ENCODE measurements at regions not wholly inside any gene's neighbourhood (a gene's known extent, or its start where the extent isn't known, plus 50 kb on each side); places are given as distances from the start of the nearest gene placed in this dataset.
A peak's percentile ranks its signal among the peaks of the same experiment; 100 is the strongest.

DNA sequence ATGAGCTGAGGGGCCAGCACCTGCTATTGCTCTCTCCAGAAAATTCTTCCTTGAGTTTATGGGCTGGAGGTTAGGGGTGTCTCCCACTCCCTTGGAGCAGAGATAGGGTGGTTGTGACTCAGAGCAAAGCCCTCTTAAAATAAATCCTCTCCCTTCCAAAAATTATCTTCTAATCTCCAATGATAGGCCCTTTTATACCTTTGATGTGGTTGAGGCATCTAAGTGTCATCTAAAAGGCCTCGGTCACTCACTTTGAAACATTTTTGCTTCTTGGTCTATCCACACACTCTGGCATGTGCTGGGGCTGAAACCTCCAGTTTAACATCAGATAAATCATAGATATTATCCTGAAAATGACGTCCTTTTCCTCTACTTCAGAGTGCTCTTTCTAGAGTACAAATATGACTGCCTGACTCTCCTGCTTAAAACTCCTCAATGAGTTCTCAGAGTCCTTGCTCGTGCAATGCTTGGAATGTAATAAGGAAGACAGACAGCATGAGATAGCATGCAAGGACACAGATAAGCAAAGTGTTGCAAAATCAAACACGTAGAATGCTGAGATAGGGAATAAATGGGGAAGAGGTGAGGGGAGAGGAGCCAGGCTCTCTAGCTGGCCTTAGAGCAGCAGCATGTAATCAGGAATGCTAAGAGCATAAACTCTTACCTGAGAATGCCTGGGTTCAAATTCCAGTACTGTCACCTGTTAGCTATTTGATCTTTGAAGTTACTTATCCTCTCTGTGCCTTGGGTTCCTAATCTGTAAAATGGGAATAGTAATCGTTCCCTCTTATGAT lies 374.1 kb upstream of the CITED2 start (continued):
- TF ChIP-seq, protein P1, sequence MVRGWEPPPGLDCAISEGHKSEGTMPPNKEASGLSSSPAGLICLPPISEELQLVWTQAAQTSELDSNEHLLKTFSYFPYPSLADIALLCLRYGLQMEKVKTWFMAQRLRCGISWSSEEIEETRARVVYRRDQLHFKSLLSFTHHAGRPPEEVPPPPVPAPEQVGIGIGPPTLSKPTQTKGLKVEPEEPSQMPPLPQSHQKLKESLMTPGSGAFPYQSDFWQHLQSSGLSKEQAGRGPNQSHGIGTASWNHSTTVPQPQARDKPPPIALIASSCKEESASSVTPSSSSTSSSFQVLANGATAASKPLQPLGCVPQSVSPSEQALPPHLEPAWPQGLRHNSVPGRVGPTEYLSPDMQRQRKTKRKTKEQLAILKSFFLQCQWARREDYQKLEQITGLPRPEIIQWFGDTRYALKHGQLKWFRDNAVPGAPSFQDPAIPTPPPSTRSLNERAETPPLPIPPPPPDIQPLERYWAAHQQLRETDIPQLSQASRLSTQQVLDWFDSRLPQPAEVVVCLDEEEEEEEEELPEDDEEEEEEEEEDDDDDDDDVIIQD (CRISPR knock-in tag; IDR thresholded peaks at IDR 0.05), result no peak
- TF ChIP-seq SMAD1 (IDR thresholded peaks at IDR 0.05; ENCODE audit: low read depth, low read length, partially characterized antibody), result no peak
- TF ChIP-seq, protein P2, sequence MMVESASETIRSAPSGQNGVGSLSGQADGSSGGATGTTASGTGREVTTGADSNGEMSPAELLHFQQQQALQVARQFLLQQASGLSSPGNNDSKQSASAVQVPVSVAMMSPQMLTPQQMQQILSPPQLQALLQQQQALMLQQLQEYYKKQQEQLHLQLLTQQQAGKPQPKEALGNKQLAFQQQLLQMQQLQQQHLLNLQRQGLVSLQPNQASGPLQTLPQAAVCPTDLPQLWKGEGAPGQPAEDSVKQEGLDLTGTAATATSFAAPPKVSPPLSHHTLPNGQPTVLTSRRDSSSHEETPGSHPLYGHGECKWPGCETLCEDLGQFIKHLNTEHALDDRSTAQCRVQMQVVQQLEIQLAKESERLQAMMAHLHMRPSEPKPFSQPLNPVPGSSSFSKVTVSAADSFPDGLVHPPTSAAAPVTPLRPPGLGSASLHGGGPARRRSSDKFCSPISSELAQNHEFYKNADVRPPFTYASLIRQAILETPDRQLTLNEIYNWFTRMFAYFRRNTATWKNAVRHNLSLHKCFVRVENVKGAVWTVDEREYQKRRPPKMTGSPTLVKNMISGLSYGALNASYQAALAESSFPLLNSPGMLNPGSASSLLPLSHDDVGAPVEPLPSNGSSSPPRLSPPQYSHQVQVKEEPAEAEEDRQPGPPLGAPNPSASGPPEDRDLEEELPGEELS (CRISPR knock-in tag; IDR thresholded peaks at IDR 0.05; ENCODE audit: borderline replicate concordance), result no peak
- TF ChIP-seq SMAD4 (CRISPR knock-in tag; conservative IDR thresholded peaks at IDR 0.05), result peak; percentile 59; the same call in 1 of the 2 replicates
- TF ChIP-seq PRPF4 (IDR thresholded peaks at IDR 0.05; ENCODE audit: insufficient read depth, low read depth, low read length, poor library complexity, severe bottlenecking), result no peak
- no peak for TF ChIP-seq SREBF2 (CRISPR knock-in tag; IDR thresholded peaks at IDR 0.05)
- TF ChIP-seq MCM5 (IDR thresholded peaks at IDR 0.05; ENCODE audit: low read depth), result no peak
- TF ChIP-seq, protein P3, sequence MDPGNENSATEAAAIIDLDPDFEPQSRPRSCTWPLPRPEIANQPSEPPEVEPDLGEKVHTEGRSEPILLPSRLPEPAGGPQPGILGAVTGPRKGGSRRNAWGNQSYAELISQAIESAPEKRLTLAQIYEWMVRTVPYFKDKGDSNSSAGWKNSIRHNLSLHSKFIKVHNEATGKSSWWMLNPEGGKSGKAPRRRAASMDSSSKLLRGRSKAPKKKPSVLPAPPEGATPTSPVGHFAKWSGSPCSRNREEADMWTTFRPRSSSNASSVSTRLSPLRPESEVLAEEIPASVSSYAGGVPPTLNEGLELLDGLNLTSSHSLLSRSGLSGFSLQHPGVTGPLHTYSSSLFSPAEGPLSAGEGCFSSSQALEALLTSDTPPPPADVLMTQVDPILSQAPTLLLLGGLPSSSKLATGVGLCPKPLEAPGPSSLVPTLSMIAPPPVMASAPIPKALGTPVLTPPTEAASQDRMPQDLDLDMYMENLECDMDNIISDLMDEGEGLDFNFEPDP (CRISPR knock-in tag; IDR thresholded peaks at IDR 0.05), result no peak
- TF ChIP-seq RNF2 (IDR thresholded peaks at IDR 0.05), result 0 out of 2 replicates have a peak, but pooled peaks have one; percentile 30
- TF ChIP-seq, protein P4, sequence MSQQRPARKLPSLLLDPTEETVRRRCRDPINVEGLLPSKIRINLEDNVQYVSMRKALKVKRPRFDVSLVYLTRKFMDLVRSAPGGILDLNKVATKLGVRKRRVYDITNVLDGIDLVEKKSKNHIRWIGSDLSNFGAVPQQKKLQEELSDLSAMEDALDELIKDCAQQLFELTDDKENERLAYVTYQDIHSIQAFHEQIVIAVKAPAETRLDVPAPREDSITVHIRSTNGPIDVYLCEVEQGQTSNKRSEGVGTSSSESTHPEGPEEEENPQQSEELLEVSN (IDR thresholded peaks at IDR 0.05; ENCODE audit: borderline replicate concordance in 1 of 2, extremely low read depth in 1 of 2, insufficient read depth in 1 of 2, insufficient read length in 1 of 2, low read depth in 1 of 2, low read length in 1 of 2, poor library complexity in 1 of 2, severe bottlenecking in 1 of 2), result no peak
- no peak for TF ChIP-seq ZNF146 (CRISPR knock-in tag; IDR thresholded peaks at IDR 0.05; ENCODE audit: unreplicated experiment)
- TF ChIP-seq, protein P5, sequence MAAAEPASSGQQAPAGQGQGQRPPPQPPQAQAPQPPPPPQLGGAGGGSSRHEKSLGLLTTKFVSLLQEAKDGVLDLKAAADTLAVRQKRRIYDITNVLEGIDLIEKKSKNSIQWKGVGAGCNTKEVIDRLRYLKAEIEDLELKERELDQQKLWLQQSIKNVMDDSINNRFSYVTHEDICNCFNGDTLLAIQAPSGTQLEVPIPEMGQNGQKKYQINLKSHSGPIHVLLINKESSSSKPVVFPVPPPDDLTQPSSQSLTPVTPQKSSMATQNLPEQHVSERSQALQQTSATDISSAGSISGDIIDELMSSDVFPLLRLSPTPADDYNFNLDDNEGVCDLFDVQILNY (CRISPR knock-in tag; IDR thresholded peaks at IDR 0.05), result no peak
- no peak for TF ChIP-seq GABPA (tag; conservative IDR thresholded peaks at IDR 0.05; ENCODE audit: low read depth)
- TF ChIP-seq SIN3B (IDR thresholded peaks at IDR 0.05; ENCODE audit: low read depth), result no peak
- TF ChIP-seq BMI1 (IDR thresholded peaks at IDR 0.05; ENCODE audit: low read length), result no peak
- TF ChIP-seq NBN (IDR thresholded peaks at IDR 0.05; ENCODE audit: low read depth), result no peak; the same call in 1 of the 2 replicates
- no peak for TF ChIP-seq NR2F6 (CRISPR knock-in tag; IDR thresholded peaks at IDR 0.05)

Data from K562 (cell line).